ENCODE measurements at regions not wholly inside any gene's neighbourhood (a gene's known extent, or its start where the extent isn't known, plus 50 kb on each side); places are given as distances from the start of the nearest gene placed in this dataset.
"Not testable (repeated sequence)": the region's sequence is repeated elsewhere in the genome, so short reads cannot be mapped to it uniquely, and the experiment has no call there.

DNA sequence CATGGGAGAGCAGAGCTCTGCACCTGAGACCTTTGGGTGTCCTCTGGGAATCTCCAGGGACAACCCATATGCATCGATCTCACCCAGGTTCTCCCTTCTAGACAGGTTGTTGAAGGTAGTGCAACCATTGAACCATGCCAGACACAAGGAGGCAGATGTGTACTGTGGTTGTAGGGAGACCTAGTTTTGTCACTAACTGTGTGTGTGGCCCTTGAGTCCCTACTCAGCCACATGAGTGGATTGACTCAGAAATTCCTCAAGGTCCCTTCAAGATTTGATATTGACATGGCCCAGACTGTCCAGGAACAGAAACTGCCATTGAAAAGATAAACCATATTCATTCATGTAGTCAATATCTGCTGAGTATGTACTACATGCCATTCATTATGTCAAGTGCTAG lies 396.4 kb upstream of the CCL2 start:
- no peak for DNase-seq

DNA sequence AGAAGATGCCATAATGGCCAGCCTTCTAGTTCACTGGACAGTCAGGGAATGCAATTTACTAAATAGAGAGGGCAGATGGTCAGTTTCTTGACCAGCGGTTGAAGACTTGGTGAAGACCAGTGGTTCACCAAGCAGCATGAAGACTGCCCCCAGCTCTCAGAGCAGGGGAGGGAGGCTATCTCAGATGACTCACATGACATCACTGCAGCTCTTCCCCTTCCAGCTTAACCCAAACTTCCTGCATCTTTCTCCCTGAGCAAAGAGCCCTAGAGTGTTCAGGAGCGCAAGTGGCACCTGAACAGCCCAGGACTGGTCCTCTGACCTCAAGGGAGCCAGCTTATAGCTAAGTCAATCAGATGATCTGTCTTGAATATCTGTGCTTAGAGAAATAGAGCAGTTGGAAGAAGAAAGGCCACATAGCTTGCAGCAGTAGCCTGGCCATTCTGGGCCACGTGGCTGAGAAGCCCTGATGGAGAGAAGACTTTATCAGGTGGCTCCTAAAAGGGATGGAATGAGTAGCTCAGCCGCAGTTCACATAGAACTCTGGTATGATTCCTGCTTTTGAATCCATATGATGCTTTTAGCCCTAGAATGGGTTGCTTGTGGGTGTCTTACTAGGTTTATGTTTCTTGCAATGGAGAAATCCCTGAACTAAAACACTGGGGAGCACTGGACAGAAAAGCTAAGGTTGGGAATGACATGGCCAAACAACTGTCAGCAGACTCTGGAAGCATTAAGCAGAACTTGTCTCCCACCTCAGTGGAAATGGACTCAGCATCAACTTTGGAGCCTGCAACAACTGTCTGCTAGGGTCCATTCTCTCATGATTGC lies 392.1 kb upstream of the CCL2 start:
- DNase-seq: no peak

DNA sequence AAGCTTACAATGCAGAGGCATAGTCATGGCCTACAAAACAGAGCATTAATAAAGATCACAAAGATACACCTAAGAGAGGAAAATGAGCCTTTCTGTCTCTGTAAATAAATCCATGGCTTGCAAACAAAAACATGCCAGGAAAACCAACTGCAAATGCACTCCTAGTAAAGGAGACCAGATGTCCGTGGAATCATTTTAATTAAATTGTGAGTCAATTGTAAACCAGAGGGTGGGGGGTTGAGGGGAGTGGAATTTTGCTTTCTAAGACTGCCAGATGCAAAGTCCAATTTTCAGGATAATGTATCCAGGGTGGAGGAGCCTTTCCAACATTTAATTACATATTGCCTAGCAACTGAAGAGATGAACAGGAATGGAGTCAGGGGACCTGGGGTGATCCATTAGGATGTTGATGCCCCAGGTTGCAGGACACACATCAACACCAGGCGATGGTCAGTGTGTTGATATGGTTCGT lies 390.3 kb upstream of the CCL2 start:
- no peak for DNase-seq

DNA sequence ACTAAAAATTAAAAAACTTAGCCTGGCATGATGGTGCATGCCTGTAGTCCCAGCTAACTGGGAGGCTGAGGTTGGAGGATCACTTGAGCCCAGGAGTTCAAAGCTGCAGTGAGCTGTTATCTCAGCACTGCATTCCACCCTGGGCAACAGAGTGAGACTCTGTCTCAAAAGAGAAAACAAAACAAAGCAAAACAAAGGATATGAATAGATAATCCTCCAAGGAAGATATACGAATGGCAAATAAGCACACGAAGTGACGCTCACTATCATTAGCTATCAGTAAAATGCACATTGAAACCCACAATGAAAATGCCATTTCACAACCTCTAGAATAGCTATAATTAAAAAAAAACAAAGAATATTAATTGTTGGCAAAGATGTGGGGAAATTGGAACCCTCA lies 386.2 kb upstream of the CCL2 start:
- DNase-seq: no peak

DNA sequence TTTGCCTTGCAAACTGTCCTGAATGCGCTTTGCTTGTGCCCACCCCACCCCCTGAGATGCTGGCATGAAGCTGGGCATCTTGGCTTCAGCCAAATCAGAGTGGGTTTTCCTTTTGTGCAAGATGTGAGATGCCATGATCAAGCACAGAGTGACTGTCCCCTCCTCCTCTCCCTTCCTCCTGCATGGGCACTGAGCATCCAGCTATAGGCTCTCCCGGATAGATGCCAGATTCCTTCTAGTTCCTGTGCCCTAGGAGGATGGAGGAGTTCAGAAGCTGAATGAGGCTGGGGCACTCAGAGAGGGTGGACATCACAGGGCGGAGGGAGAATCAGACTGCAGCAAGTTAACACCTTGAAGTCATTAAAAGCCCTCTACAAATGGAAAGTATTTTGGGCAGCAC lies 384.1 kb upstream of the CCL2 start:
- no peak for DNase-seq

DNA sequence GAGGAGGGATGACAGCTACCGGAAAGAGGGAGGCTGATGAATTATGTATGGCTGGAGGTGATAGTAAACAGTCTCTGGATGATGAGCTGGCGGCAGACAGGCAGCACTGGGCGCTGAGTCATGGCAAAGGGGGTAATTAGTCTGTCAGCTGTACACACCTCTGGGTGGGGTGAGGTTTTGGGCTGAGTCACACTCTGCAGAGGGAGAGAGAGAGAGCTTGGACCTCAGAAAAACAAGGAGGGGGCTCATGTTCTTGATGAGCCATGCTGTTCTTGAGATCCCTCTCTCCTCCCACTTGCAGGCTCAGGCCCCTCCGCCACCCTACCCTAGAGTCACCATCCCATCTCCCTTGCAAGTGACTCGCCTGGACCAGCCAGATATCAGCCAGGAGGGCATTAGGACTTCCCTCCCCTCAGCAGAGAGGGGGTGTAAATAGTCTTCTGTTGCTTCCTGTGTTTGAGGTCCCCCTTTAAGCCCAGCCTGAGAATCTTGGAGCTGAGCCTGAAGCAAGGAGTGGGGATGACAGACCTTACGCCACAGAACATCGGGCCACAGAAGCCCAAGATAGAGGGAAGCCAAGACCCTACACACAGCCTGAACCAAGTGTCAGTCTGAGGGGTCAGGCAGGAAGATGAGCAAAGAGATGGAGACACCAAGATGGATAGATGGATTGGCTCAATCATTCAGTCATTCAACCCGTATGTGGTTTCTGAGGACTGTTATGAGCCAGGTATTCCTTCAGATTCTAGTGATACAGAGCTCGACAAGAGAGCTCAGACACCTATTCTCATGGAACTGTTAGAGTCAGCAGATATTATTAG lies 383.2 kb upstream of the CCL2 start:
- DNase-seq: peak; percentile 66

DNA sequence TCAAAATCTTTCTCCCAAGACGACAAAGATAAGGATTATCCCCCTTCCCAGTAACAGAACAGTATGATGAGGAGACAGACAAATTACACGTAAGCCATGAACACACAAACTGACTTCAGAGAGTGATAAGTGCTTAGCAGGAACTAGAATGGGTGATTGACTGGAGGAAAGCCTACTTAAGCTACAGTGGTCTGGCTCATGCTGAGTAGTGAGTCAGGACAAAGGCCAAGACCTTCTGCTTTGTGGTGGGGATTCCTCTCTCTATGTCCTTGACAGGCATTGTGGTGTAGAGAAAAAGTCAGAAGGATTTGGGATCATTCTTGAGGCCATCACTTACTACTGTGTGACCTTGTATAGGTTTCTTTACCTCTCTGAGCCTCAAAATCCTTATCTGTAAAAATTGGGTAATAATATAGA lies 381.9 kb upstream of the CCL2 start:
- peak; percentile 3 for DNase-seq

DNA sequence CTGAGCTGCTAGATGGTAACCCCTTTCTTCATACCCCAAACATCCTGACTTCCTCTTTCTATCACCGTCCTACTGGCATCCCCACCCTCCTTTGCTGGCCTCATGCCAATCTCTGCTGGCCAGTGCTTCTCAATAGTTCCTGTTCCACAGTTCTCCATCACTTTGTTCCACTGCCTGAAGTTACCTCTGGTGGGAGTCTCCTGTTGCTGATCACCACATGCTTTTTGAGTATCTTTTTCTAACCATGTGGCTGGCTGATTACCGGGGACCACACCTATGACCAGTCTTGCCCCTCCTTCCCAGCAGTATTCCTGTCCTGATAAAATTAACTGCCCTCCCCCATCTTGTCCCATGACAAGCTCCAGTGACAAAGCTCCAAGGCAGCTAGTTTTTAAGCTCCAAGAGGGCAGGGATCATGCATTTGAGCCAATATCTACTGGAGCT lies 380.4 kb upstream of the CCL2 start:
- DNase-seq: no peak

DNA sequence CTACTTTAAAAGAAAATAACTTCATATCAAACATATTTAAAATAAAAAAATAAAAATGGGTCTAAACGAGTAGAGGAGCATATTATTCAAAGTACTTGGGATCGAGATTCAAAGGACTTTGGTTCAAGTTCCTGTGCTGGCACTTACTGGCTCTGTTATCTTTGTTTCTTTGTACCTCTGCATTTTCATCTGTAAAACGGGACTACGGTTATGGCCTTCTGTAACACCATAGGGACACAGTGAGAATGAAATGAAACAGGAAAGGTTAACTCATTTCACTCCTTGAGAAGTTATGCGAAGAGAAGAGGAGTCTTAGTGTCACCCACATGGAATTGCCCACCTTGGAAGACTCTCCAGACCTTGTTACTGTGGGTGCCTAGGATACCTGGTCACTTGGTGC lies 379.1 kb upstream of the CCL2 start:
- no peak for DNase-seq

DNA sequence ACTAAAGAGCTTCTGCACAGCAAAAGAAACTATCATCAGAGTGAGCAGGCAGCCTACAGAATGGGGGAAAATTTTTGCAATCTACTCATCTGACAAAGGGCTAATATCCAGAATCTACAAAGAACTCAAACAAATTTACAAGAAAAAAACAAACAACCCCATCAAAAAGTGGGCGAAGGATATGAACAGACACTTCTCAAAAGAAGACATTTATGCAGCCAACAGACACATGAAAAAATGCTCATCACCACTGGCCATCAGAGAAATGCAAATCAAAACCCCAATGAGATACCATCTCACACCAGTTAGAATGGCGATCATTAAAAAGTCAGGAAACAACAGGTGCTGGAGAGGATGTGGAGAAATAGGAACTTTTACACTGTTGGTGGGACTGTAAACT lies 372.8 kb upstream of the CCL2 start:
- not testable (repeated sequence) for DNase-seq

DNA sequence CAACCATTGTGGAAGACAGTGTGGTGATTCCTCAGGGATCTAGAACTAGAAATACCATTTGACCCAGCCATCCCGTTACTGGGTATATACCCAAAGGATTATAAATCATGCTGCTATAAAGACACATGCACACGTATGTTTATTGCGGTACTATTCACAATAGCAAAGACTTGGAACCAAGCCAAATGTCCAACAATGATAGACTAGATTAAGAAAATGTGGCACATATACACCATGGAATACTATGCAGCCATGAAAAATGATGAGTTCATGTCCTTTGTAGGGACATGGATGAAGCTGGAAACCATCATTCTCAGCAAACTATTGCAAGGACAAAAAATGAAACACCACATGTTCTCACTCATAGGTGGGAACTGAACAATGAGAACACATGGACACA lies 372.4 kb upstream of the CCL2 start:
- not testable (repeated sequence) for DNase-seq

DNA sequence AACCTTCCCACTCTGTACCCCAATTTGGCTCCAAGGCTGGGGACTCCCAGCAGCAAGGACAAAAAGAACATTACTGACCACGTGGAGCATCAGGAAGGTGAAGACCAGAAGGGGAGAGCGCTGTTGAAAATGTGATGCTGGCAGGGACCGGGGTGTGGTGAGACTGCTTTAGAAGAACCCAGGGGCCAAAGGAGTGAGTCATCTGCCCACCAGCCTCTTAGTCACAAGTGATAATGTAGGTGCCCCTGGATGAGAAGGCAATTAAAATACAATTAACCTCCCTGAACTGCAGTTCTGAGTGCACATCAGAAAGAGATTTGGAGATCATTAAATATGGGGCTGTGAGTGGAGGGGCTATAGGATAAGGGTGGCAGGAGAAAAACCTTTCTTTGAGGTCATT lies 366.6 kb upstream of the CCL2 start:
- no peak for DNase-seq

DNA sequence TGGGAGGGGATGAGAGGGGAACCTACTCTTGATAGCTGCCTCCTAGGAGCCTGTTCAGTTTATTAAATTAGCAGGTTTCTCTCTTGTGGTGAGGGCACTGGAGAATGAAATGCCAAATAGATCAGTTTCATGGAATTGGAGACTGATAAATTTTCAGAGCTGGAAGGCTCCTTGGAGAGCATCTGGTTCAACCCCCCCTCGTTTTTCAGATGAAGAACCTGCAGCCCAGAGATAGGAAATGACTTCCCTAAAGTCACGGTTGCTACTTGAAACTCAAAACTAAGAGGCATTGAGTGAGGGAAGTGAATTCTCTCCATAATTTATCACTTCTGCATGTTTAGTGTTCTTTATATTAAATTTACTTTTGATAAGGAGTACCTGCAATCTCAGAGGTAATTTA lies 366.0 kb upstream of the CCL2 start:
- DNase-seq: no peak

DNA sequence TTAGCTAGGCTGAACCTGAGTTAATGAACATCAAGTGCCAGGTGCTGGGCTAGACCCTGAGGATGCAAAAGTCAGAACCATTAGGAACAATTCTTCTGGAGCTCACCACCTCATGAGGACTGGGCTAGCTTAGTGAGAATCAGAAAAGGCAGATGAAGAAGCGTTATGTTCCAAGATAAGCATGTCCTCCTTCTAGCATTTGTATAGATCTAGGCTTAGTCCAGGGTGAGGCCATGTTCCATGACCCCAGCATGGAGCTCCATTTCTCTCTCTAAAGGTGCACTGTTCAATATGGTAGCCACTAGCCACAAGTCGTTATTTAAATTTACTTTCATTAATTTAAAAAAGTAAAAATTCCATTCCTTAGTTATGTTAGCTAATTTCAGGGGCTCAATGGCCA lies 365.3 kb upstream of the CCL2 start:
- no peak for DNase-seq

DNA sequence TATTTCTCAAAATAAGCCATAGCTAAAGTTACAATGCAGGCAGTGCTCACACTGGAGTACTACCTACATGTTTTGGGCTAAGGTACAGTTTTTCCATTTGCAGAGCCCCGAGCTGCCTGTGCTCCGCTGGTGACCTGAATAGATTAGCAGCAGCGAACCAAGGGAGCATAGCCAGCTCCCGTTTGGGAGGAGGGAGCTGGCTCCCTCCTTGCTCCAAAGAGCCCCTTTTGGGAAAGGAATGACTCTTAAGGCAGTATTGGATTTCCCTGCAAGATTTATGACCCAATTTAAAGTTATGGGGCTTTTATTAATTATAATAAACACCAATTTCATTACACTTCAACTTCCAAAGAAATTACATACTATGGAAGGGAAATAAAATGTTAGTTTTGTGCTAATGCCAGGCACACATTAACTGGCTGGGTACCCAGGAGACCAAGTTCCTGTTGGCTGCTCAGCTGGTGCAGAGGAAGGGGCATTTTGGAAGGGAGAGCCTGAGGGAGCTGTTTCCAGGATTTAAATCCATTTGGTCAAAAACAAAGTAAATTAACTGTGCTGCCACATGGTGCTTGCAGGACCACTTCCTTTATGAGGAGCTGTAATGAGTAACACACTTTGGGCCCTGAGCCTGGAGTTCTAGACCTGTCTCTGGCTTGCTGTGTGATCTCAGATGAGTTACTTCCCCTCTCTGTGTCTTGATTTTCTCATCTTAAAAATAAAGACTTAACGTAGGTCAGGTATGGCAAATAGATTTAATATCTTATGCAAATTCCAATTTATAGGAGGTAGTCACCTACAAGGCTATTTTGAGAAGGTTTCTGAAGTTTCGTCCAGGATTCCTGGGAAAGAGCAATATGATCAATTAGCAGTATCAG lies 362.1 kb upstream of the CCL2 start:
- no peak for DNase-seq

DNA sequence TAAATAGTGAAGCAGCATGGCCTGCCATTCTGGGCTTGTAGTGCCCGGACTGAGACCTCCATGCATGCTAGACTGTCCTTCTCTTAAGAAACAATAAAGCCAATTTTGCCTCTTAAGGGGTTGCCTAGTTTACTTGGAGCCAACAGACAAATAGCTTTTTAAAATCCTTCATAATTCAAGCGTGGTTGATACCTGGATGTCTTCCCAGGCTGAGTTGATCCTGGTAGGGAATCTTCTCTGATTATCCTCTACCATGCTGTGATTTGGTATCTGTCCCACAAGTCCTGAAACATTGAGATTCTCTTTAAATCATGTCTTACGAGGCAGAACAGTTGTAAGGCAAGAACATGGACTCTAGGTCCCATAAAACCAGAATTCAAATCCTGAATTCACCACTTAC lies 359.6 kb upstream of the CCL2 start:
- no peak for DNase-seq

DNA sequence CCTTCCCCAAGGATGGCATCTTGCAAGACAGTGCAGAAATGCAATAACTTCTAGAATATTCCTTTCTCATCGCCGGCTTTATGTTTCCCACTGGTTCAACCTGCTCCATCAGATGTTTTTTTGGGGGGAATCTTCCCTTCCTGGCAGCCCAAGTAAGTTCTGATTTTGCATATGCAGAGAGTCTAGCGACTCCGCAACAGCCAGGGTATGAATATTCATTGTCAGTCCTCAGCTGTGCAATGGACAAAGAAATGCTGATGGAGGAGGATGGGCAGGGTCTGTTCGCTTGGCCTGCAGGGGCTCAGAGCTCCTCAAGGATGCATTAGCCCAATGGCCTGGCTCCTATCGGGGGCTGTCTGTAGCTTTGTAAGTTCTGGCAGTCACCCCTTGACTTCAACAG lies 358.8 kb upstream of the CCL2 start:
- DNase-seq: no peak

DNA sequence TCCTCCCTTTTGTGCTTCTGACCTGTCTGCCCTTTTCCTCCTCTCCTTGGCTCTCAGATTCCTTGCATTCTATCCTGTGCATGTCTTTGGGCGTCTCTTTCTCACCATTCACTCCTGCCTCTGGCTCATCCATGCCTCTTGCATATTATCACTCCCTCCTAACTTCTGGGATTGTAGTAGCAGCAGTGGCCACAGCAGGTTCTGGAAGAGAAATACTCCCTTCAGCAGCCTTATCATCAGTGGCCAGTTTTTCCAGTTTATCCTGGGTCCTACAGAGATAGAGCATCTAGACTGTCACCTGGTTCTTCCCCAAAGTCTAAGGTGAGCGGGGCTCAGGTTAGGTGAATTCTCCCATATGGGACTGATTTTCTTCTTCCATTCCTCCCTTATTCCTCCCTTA lies 354.0 kb upstream of the CCL2 start:
- no peak for DNase-seq

DNA sequence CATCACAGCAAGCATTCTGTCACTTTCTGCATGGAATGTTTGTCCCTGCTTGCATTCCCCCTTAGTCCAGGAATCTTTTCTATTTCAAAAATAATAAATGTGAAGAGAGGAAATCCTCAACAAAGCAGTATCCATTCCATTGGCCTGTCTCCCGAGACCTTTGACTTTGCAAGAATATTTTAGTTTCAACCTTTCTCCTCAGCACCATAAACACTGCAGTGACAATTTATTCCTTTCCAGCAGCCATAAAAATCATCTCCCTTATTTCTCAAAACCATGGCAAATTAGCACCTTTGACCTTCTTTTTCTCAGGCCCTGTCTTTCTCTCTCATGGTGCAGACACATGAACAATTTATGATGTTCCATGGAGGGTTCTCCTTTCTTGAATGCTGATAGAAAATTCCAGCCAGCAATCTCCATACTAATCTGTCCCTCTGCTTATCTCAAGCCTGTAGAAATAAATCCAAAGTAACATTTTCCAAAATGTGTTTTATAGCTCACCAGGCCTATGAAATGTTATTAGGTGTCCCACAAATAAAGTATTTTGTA lies 352.1 kb upstream of the CCL2 start:
- no peak for DNase-seq

DNA sequence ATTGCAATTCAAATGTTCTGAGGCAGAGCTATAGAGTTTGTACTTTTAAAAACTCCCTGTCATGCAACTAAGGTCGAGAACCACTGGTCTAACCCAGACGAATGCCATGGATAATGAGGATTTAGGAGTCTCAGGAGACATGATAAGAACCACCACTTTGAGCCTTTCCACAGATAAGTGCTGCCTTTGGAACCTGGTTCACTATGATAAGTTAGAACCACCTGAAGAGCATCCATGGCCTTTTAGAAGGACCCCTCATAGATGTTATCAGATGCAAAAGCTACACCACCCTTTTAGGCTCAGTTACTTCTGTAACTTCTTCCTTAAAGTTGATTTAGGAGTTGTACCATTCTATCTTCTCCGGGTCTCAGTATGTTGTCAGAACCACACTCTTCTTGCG lies 350.6 kb upstream of the CCL2 start:
- DNase-seq: no peak

DNA sequence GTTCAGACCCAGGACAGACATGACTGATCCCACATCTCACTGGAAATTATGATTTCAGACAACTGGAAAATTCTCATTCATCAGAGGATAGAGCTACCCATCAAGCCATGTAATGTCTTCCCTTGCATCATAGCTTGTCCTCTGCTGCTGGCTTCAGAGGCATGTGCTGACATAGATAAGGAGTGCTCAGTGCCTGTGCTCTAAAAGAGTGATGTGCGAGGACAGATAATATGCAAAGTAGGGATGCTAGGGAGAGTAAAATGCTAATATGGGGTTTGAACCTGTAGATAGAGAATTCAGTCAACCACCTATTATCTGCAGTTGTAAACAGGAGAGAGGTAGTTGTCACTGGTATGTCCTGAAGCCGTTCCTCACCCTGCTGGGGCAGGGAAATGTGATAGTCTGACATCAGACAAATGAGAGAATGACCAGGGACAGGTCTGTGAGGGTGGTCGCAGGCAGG lies 349.7 kb upstream of the CCL2 start:
- no peak for DNase-seq

DNA sequence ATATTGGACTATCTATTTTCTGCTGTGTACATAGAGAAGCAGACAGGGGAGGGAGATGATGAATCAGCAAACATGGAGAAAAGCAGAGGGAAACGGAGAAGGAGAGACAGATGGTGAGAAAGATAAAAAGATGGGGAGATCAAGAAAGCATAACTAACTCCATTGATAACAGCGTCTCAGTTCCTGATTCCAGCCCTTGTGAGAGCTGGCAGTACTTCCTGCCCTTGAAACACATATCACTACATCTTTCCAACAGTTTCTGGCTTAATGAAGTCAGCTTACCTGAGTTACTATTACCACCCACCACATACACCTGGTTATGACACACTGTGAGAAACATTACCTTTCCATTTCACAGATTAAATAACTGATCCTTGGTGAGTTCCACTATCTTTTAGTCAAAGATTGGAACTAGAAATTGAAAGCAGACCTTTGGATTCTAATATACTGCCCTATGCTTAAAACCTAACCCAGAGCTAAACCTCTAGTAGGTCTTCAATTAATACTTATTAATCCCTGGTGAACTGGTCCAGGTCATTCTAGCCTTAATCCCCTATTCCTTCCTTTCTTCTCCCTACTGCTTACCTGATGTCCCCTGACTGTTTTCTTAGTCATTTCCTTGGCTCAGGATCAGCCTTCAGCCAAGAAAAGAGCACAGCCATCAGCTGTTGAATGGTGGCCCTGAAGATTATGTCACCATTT lies 346.6 kb upstream of the CCL2 start:
- no peak for DNase-seq

Data from fibroblast of skin of abdomen (primary cell).